Effector memory CD4-positive, alpha-beta T cell (primary cell): ENCODE measurements at regions not wholly inside any gene's neighbourhood (a gene's known extent, or its start where the extent isn't known, plus 50 kb on each side); places are given as distances from the start of the nearest gene placed in this dataset.

Source experiments
- DNase-seq, 3 donors: peaks; one replicate each; pipeline ENCODE4 v3.0.0-alpha.2; 2020
- H3K27ac ChIP-seq: 2 replicates; pipeline ENCODE4 v1.7.0; 2013; ENCODE audit warnings: mild to moderate bottlenecking, low read length, moderate library complexity; ENCODE audit not compliant: insufficient read depth, poor library complexity, severe bottlenecking
- H3K27me3 ChIP-seq: replicated peaks from 2 replicates; pipeline ENCODE4 v1.7.0; 2013; ENCODE audit warnings: mild to moderate bottlenecking, low read length; ENCODE audit not compliant: insufficient read depth, control insufficient read depth, poor library complexity, severe bottlenecking
- H3K36me3 ChIP-seq: 2 replicates; pipeline ENCODE4 v1.7.0; 2013; ENCODE audit warnings: mild to moderate bottlenecking, low read length, moderate library complexity; ENCODE audit not compliant: control insufficient read depth, insufficient read depth
- H3K4me1 ChIP-seq: 2 replicates; pipeline ENCODE4 v1.7.0; 2013; ENCODE audit warnings: low read length, mild to moderate bottlenecking; ENCODE audit not compliant: control insufficient read depth, insufficient read depth, poor library complexity, severe bottlenecking
- H3K4me3 ChIP-seq: 2 replicates; pipeline ENCODE4 v1.7.0; 2013; ENCODE audit warnings: low read length, low read depth, mild to moderate bottlenecking; ENCODE audit not compliant: insufficient read depth, poor library complexity, severe bottlenecking
- H3K9me3 ChIP-seq: 2 replicates; pipeline ENCODE4 v1.7.0; 2013; ENCODE audit warnings: mild to moderate bottlenecking, low read length, moderate library complexity; ENCODE audit not compliant: control insufficient read depth

GRCh38 chr1:38623529-38623928 is 236.0 kb downstream of the RRAGC start:
- Histone ChIP-seq H3K27ac (no peak overlapping the region), H3K36me3 (no peaks in the 10 kb centered on the region), H3K4me3 (no peak overlapping the region), H3K9me3 (no peaks in the 10 kb centered on the region), H3K4me1 (no peaks in the 10 kb centered on the region), H3K27me3 (no peaks in the 10 kb centered on the region)
- no peak for DNase-seq

GRCh38 chr1:38622197-38622596 is 237.4 kb downstream of the RRAGC start:
- Histone ChIP-seq H3K36me3 (no peaks in the 10 kb centered on the region), H3K27ac (no peak overlapping the region), H3K27me3 (no peaks in the 10 kb centered on the region), H3K9me3 (no peaks in the 10 kb centered on the region), H3K4me3 (no peak overlapping the region), H3K4me1 (no peaks in the 10 kb centered on the region)
- no peak for DNase-seq

- H3K4me1 ChIP-seq, result no peaks in the 10 kb centered on the region
- H3K36me3 ChIP-seq, result no peaks in the 10 kb centered on the region
- H3K4me3 ChIP-seq, result no peak overlapping the region
- no peaks in the 10 kb centered on the region for H3K27me3 ChIP-seq
- no peaks in the 10 kb centered on the region for H3K9me3 ChIP-seq
- DNase-seq, result no peak
- H3K27ac ChIP-seq, result no peak overlapping the region
Observed at GRCh38 chr1:38616846-38617245, 242.7 kb downstream of the RRAGC start.

- H3K4me3 ChIP-seq, result no peak overlapping the region
- no peaks in the 10 kb centered on the region for H3K9me3 ChIP-seq
- no peaks in the 10 kb centered on the region for H3K4me1 ChIP-seq
- no peak for DNase-seq
- H3K27ac ChIP-seq, result no peak overlapping the region
- H3K36me3 ChIP-seq, result no peaks in the 10 kb centered on the region
- H3K27me3 ChIP-seq, result peaks cover 3% of the 10 kb centered on the region
Observed at GRCh38 chr1:38615680-38616079, 243.9 kb downstream of the RRAGC start.

GRCh38 chr1:38614861-38615260 is 244.7 kb downstream of the RRAGC start:
- Histone ChIP-seq H3K4me3 (no peak overlapping the region), H3K27ac (no peak overlapping the region), H3K4me1 (no peaks in the 10 kb centered on the region), H3K27me3 (peaks cover 3% of the 10 kb centered on the region), H3K36me3 (no peaks in the 10 kb centered on the region), H3K9me3 (no peaks in the 10 kb centered on the region)
- DNase-seq, result no peak

- H3K4me1 ChIP-seq, result no peaks in the 10 kb centered on the region
- no peaks in the 10 kb centered on the region for H3K36me3 ChIP-seq
- H3K27ac ChIP-seq, result no peak overlapping the region
- peaks cover 3% of the 10 kb centered on the region for H3K27me3 ChIP-seq
- no peak for DNase-seq
- no peak overlapping the region for H3K4me3 ChIP-seq
- H3K9me3 ChIP-seq, result no peaks in the 10 kb centered on the region
Observed at GRCh38 chr1:38613996-38614395, 245.6 kb downstream of the RRAGC start.

GRCh38 chr1:38612951-38613350 is 246.6 kb downstream of the RRAGC start:
- no peak overlapping the region for H3K27ac ChIP-seq
- H3K4me3 ChIP-seq, result no peak overlapping the region
- peaks cover 3% of the 10 kb centered on the region for H3K27me3 ChIP-seq
- no peaks in the 10 kb centered on the region for H3K4me1 ChIP-seq
- DNase-seq, result no peak
- no peaks in the 10 kb centered on the region for H3K9me3 ChIP-seq
- H3K36me3 ChIP-seq, result no peaks in the 10 kb centered on the region

GRCh38 chr1:38611664-38612211 is 247.8 kb downstream of the RRAGC start:
- Histone ChIP-seq H3K4me3 (no peak overlapping the region), H3K27me3 (peaks cover 3% of the 10 kb centered on the region), H3K4me1 (no peaks in the 10 kb centered on the region), H3K9me3 (no peaks in the 10 kb centered on the region), H3K27ac (no peak overlapping the region), H3K36me3 (no peaks in the 10 kb centered on the region)
- DNase-seq, result no peak

GRCh38 chr1:38609166-38610025 is 250.2 kb downstream of the RRAGC start:
- H3K27ac ChIP-seq, result no peak overlapping the region

GRCh38 chr1:38608202-38608864 is 251.2 kb downstream of the RRAGC start:
- Histone ChIP-seq H3K36me3 (no peaks in the 10 kb centered on the region), H3K4me1 (no peaks in the 10 kb centered on the region), H3K9me3 (no peaks in the 10 kb centered on the region), H3K27ac (no peak overlapping the region), H3K4me3 (no peak overlapping the region), H3K27me3 (peaks cover 3% of the 10 kb centered on the region)
- no peak for DNase-seq

More at GRCh38 chr1:38609166-38610025, 250.2 kb downstream of the RRAGC start:
- Histone ChIP-seq H3K4me3 (no peak overlapping the region), H3K36me3 (no peaks in the 10 kb centered on the region), H3K27me3 (peaks cover 3% of the 10 kb centered on the region), H3K9me3 (no peaks in the 10 kb centered on the region), H3K4me1 (no peaks in the 10 kb centered on the region)
- no peak for DNase-seq
